Keratinocyte (primary cell): ENCODE measurements at regions not wholly inside any gene's neighbourhood (a gene's known extent, or its start where the extent isn't known, plus 50 kb on each side); places are given as distances from the start of the nearest gene placed in this dataset.

ENCODE experiments used
- DNase-seq: peaks from one replicate; pipeline ENCODE4 v3.0.0-alpha.2; 2011; ENCODE audit warnings: low read depth, missing footprints, low spot score
- FAIRE-seq: peaks from 2 replicates; lab custom pipeline; 2011; peaks lifted over from hg19 to GRCh38; lab: Jason Lieb, UNC
- H2AFZ ChIP-seq: 2 replicates; pipeline ENCODE4 v1.6.0; 2012; ENCODE audit warnings: low read length, control low read depth, inconsistent platforms; ENCODE audit not compliant: control insufficient read depth
- H3K27ac ChIP-seq: 2 replicates; pipeline ENCODE4 v1.5.1; 2011; ENCODE audit warnings: low read length; ENCODE audit not compliant: control insufficient read depth, insufficient read depth
- H3K27me3 ChIP-seq: 3 replicates; pipeline ENCODE4 v1.6.0; 2011; ENCODE audit warnings: low read length; ENCODE audit not compliant: control insufficient read depth, insufficient read depth; ENCODE audit errors: extremely low read depth
- H3K36me3 ChIP-seq, 2 experiments: 2 replicates in 1 of 2; 3 replicates in 1 of 2; pipeline ENCODE4 v1.5.1; 2011; ENCODE audit warnings: low read length in 2 of 2, mild to moderate bottlenecking in 1 of 2; ENCODE audit not compliant: control insufficient read depth in 2 of 2, insufficient read depth in 2 of 2; ENCODE audit errors: extremely low read depth in 1 of 2
- H3K4me1 ChIP-seq: 3 replicates; pipeline ENCODE4 v1.5.1; 2011; ENCODE audit warnings: low read length; ENCODE audit not compliant: control insufficient read depth, insufficient read depth; ENCODE audit errors: extremely low read depth
- H3K4me2 ChIP-seq: 3 replicates; pipeline ENCODE4 v1.6.0; 2011; ENCODE audit warnings: low read depth, low read length; ENCODE audit not compliant: control insufficient read depth, insufficient read depth; ENCODE audit errors: extremely low read depth
- H3K4me3 ChIP-seq, 3 experiments: fragments of 200-600 bp in 1 of 3; sonication (generic) in 1 of 3; 2 replicates in 2 of 3; 3 replicates in 1 of 3; pipeline ENCODE4 v1.5.1; 2011 to 2016; ENCODE audit warnings: low read length in 3 of 3, mild to moderate bottlenecking in 3 of 3, control low read depth in 2 of 3, inconsistent platforms in 1 of 3, low read depth in 1 of 3, mixed read lengths in 1 of 3, mixed run types in 1 of 3, moderate library complexity in 1 of 3; ENCODE audit not compliant: control insufficient read depth in 2 of 3, insufficient read depth in 2 of 3; ENCODE audit errors: extremely low read depth in 1 of 3
- H3K79me2 ChIP-seq: 2 replicates; pipeline ENCODE4 v1.6.0; 2012; ENCODE audit warnings: low read length; ENCODE audit not compliant: control insufficient read depth, insufficient read depth
- H3K9ac ChIP-seq: 3 replicates; pipeline ENCODE4 v1.6.0; 2011; ENCODE audit warnings: low read length; ENCODE audit not compliant: control insufficient read depth, insufficient read depth; ENCODE audit errors: extremely low read depth
- H3K9me1 ChIP-seq: 3 replicates; pipeline ENCODE4 v1.6.0; 2011; ENCODE audit warnings: low read length; ENCODE audit not compliant: control insufficient read depth, insufficient read depth; ENCODE audit errors: extremely low read depth
- H3K9me3 ChIP-seq: 2 replicates; pipeline ENCODE4 v1.5.1; 2012; ENCODE audit warnings: low read depth, low read length; ENCODE audit not compliant: control insufficient read depth
- H4K20me1 ChIP-seq: 3 replicates; pipeline ENCODE4 v1.6.0; 2011; ENCODE audit warnings: low read length; ENCODE audit not compliant: control insufficient read depth, insufficient read depth; ENCODE audit errors: extremely low read depth
- EZH2 ChIP-seq: IDR thresholded peaks from one replicate; pipeline ENCODE4 v1.6.1; 2012; ENCODE audit warnings: inconsistent platforms, mild to moderate bottlenecking, low read length, moderate library complexity
- dilution Hi-C: fragments of 300-500 bp; cut with MboI; formaldehyde crosslinking; loops from one replicate; pipeline ENCODE4 v1.7.0; 2020; ENCODE audit warnings: low sequenced_read_pairs; ENCODE audit not compliant: extremely low pct_ligation_motif_present
- TF ChIP-seq, protein P1 (sequence below), 3 experiments: IDR thresholded peaks in 1 of 3; conservative IDR thresholded peaks in 1 of 3; optimal IDR thresholded peaks in 1 of 3; 2 replicates in 2 of 3; 3 replicates in 1 of 3; pipeline versions ENCODE3 to v1.5.1; 2011; ENCODE audit warnings: low read length in 3 of 3, mild to moderate bottlenecking in 3 of 3, moderate library complexity in 2 of 3, control low read depth in 1 of 3, inconsistent platforms in 1 of 3; ENCODE audit not compliant: insufficient read depth in 2 of 3; ENCODE audit errors: extremely low read depth in 1 of 3

GRCh38 chr14:40308240-40308639 lies 876.0 kb upstream of the FBXO33 start:
- Histone ChIP-seq H3K27me3 (no peaks in the 10 kb centered on the region), H3K36me3 (no peaks in the 10 kb centered on the region), H2AFZ (no peak overlapping the region), H4K20me1 (no peaks in the 10 kb centered on the region), H3K9me3 (no peaks in the 10 kb centered on the region), H3K9me1 (no peaks in the 10 kb centered on the region), H3K4me2 (no peak overlapping the region), H3K4me1 (no peaks in the 10 kb centered on the region), H3K4me3 (no peak overlapping the region), H3K9ac (no peak overlapping the region), H3K79me2 (no peaks in the 10 kb centered on the region), H3K27ac (no peak overlapping the region)
- dilution Hi-C loops: no loop called here
- no peak for FAIRE-seq
- DNase-seq: no peak
- TF ChIP-seq EZH2: no peak
- TF ChIP-seq, protein P1, sequence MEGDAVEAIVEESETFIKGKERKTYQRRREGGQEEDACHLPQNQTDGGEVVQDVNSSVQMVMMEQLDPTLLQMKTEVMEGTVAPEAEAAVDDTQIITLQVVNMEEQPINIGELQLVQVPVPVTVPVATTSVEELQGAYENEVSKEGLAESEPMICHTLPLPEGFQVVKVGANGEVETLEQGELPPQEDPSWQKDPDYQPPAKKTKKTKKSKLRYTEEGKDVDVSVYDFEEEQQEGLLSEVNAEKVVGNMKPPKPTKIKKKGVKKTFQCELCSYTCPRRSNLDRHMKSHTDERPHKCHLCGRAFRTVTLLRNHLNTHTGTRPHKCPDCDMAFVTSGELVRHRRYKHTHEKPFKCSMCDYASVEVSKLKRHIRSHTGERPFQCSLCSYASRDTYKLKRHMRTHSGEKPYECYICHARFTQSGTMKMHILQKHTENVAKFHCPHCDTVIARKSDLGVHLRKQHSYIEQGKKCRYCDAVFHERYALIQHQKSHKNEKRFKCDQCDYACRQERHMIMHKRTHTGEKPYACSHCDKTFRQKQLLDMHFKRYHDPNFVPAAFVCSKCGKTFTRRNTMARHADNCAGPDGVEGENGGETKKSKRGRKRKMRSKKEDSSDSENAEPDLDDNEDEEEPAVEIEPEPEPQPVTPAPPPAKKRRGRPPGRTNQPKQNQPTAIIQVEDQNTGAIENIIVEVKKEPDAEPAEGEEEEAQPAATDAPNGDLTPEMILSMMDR (optimal IDR thresholded peaks at IDR 0.05 in 1 of 3, IDR thresholded peaks at IDR 0.05 in 1 of 3, conservative IDR thresholded peaks at IDR 0.05 in 1 of 3; ENCODE audit: extremely low read depth in 1 of 3, insufficient read depth in 2 of 3, low read length in 3 of 3): no peak

DNA sequence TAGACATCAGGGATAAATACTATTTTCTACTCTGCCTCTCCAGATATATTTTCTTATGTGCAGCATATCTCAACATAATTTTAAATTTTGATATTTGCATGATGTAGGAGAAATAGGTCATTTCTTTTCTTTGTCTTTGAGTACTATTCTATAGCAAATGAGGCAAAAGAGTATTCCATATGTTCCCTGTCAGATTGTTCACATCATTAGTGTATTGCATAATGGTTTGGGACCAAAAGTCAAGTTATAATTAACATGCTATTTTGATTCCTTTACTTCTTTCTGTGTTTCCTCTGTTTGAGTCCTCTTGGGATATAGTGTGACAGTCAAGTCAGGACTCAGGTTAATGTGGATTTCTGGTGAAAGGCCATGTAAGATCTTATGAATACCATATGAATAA lies 864.6 kb upstream of the FBXO33 start:
- Histone ChIP-seq H3K4me2 (no peak overlapping the region), H4K20me1 (no peaks in the 10 kb centered on the region), H3K27me3 (no peaks in the 10 kb centered on the region), H3K36me3 (no peaks in the 10 kb centered on the region), H3K4me3 (no peak overlapping the region), H3K9me1 (no peaks in the 10 kb centered on the region), H2AFZ (no peak overlapping the region), H3K9ac (no peak overlapping the region), H3K27ac (no peak overlapping the region), H3K4me1 (no peaks in the 10 kb centered on the region), H3K79me2 (no peaks in the 10 kb centered on the region), H3K9me3 (peaks cover 2% of the 10 kb centered on the region)
- no peak for FAIRE-seq
- DNase-seq: no peak
- TF ChIP-seq, protein P1 (optimal IDR thresholded peaks at IDR 0.05 in 1 of 3, IDR thresholded peaks at IDR 0.05 in 1 of 3, conservative IDR thresholded peaks at IDR 0.05 in 1 of 3; ENCODE audit: extremely low read depth in 1 of 3, insufficient read depth in 2 of 3, low read length in 3 of 3): no peak
- TF ChIP-seq EZH2: no peak
- dilution Hi-C loops: no loop called here
